Mesothelial cell of epicardium (in vitro differentiated cells): ENCODE measurements at regions not wholly inside any gene's neighbourhood (a gene's known extent, or its start where the extent isn't known, plus 50 kb on each side); places are given as distances from the start of the nearest gene placed in this dataset.

Experiments
- DNase-seq, 2 experiments: peaks; one replicate each; pipeline ENCODE4 v3.0.0; 2021; ENCODE audit warnings: low spot score in 2 of 2; ENCODE audit not compliant: unreplicated experiment in 2 of 2
- H3K27ac Mint-ChIP-seq: 2 replicates; pipeline ENCODE4 v1.8.0; 2021; ENCODE audit warnings: mixed read lengths
- H3K27me3 Mint-ChIP-seq: 2 replicates; pipeline ENCODE4 v1.8.0; 2021; ENCODE audit warnings: low read depth, mixed read lengths
- H3K36me3 Mint-ChIP-seq: 2 replicates; pipeline ENCODE4 v1.8.0; 2021; ENCODE audit warnings: mixed read lengths
- H3K4me1 Mint-ChIP-seq: 2 replicates; pipeline ENCODE4 v1.8.0; 2021; ENCODE audit warnings: mixed read lengths
- H3K4me3 Mint-ChIP-seq: 2 replicates; pipeline ENCODE4 v1.8.0; 2021; ENCODE audit warnings: mild to moderate bottlenecking, moderate library complexity, mixed read lengths
- H3K9me3 Mint-ChIP-seq: 2 replicates; pipeline ENCODE4 v1.8.0; 2021; ENCODE audit warnings: mixed read lengths
- TF ChIP-seq, protein P1 (sequence below): fragments of 200-600 bp; sonication (generic); IDR thresholded peaks from one replicate; pipeline ENCODE4 v1.5.0; 2021; ENCODE audit warnings: antibody characterized with exemption; ENCODE audit not compliant: unreplicated experiment

DNA sequence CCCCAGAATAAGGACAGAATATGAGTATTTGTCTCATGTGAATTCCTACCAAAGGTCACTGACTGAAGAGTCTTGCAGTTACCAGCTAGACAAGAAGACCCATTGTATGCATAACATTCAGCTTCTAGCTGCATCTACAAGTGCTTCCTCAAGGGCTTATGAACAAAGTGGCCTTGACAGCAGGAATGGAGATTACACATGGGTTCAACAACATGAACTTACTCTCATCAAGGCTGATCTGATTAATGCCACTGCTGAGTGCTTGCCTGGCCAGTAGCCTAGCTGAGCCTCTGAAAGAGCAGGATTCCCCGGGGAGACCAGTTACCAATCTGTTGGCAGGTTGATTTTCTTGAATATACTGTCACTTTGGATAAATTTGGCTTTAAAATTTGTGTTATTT lies 76.7 kb upstream of the CHD1 start:
- Mint-ChIP-seq H3K4me1 (peaks cover 1% of the 10 kb centered on the region), H3K27ac (no peak overlapping the region), H3K27me3 (no peaks in the 10 kb centered on the region), H3K9me3 (peaks cover 5% of the 10 kb centered on the region), H3K36me3 (no peaks in the 10 kb centered on the region), H3K4me3 (no peak overlapping the region)
- TF ChIP-seq, protein P1, sequence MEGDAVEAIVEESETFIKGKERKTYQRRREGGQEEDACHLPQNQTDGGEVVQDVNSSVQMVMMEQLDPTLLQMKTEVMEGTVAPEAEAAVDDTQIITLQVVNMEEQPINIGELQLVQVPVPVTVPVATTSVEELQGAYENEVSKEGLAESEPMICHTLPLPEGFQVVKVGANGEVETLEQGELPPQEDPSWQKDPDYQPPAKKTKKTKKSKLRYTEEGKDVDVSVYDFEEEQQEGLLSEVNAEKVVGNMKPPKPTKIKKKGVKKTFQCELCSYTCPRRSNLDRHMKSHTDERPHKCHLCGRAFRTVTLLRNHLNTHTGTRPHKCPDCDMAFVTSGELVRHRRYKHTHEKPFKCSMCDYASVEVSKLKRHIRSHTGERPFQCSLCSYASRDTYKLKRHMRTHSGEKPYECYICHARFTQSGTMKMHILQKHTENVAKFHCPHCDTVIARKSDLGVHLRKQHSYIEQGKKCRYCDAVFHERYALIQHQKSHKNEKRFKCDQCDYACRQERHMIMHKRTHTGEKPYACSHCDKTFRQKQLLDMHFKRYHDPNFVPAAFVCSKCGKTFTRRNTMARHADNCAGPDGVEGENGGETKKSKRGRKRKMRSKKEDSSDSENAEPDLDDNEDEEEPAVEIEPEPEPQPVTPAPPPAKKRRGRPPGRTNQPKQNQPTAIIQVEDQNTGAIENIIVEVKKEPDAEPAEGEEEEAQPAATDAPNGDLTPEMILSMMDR, result no peak
- no peak for DNase-seq

DNA sequence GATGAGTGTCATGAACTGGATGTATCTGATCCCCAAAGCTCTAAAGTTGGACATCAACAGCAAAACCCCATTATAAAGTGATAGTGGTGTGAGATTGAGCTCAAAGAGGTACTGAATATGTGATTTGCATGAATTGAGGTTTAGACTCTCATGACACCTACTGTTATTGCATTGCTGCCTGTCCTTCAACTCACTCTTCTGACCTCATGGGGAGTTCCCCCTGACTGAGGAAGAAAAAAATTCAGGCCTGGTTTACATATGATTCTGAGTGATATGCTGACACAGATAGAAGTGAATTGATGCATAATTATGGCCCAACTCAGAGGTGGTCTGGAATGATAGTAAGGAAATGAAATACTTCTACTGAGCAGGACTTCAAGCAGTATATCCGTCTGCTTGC lies 76.2 kb upstream of the CHD1 start:
- Mint-ChIP-seq H3K4me3 (no peak overlapping the region), H3K9me3 (peaks cover 5% of the 10 kb centered on the region), H3K27me3 (no peaks in the 10 kb centered on the region), H3K36me3 (no peaks in the 10 kb centered on the region), H3K4me1 (peaks cover 6% of the 10 kb centered on the region), H3K27ac (no peak overlapping the region)
- no peak for DNase-seq
- TF ChIP-seq, protein P1, result no peak

DNA sequence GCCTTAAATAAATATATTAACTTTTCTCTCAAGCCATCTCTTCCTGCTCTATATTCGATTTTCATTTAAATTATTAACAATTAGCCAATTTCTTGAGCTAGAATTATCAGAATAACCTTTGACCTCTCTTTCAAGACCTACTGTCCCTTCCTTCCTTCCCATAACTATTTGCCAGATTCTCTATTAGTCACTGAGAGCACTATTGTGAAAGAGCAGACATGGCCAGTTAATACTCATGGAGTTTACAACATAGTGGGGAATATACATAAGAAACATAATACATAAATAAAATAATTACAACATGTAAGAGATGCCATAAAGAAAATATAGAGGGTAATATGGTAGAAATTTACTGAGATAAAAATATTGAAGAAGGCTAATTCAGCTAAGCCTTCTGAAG lies 72.1 kb upstream of the CHD1 start:
- DNase-seq, result no peak
- Mint-ChIP-seq H3K27me3 (no peaks in the 10 kb centered on the region), H3K4me3 (no peak overlapping the region), H3K36me3 (no peaks in the 10 kb centered on the region), H3K4me1 (peaks cover 6% of the 10 kb centered on the region), H3K9me3 (peaks cover 5% of the 10 kb centered on the region), H3K27ac (no peak overlapping the region)
- TF ChIP-seq, protein P1, result no peak

DNA sequence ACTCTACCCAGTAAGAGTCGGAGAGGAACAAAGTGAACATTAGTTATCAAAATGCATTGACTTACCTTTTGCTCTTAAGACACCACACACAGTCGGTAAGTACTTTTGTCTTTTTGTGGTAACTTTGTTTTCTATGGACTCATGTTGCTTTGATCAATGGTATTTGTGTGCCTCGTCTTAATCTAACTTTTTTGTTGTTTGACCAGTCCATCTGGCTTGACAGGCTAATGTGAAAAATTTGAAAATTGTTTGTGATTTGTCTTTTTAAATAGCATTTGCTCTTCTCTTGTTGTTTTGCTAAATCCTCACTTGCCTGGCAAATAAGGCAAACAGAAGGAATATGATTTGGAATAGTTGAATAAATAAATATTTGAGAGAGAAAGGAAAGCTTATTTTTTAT lies 71.4 kb upstream of the CHD1 start:
- TF ChIP-seq, protein P1, result no peak
- Mint-ChIP-seq H3K27ac (no peak overlapping the region), H3K4me3 (no peak overlapping the region), H3K9me3 (peaks cover 5% of the 10 kb centered on the region), H3K27me3 (no peaks in the 10 kb centered on the region), H3K4me1 (peaks cover 6% of the 10 kb centered on the region), H3K36me3 (no peaks in the 10 kb centered on the region)
- DNase-seq, result no peak

DNA sequence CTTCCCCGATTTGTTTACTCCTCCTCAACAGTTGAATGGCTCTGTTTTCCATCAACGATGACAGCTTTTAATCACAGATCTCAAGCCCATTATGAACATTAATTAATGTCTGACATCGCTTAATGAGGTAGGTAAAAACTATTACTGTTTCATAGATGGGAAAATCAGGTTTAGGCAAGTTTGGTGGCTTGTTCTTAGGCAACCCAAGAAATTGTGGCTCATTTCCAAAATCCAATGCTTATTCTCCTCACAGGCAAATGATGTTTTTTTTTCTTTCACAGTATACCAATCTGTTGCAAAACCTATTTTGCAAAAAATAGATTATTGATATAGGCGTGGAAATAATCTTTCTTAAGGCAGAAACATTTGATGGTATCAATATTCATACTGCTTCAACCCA lies 70.8 kb upstream of the CHD1 start:
- no peaks in the 10 kb centered on the region for H3K27me3 Mint-ChIP-seq
- no peak overlapping the region for H3K27ac Mint-ChIP-seq
- no peak overlapping the region for H3K4me3 Mint-ChIP-seq
- H3K36me3 Mint-ChIP-seq, result no peaks in the 10 kb centered on the region
- TF ChIP-seq, protein P1, result no peak
- H3K9me3 Mint-ChIP-seq, result peaks cover 5% of the 10 kb centered on the region
- H3K4me1 Mint-ChIP-seq, result peaks cover 6% of the 10 kb centered on the region
- no peak for DNase-seq

DNA sequence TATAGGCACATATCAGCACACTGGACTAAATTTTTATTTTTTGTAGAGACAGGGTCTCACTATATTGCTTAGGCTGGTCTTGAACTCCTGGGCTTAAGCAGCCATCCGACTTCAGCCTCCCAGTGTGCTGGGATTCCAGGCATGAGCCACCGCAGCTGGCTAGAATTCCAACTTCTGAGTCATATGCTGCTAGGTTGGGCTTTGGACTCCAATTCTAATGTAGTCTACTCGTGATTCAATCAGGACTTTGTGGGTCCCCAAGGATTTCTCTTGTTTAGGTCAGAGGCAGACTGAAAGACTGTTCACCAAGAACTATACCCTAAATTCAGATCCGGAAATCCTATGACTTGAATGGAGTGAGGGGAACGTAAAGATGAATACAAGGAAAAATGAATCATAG lies 68.2 kb upstream of the CHD1 start:
- no peak for DNase-seq
- Mint-ChIP-seq H3K9me3 (no peaks in the 10 kb centered on the region), H3K4me1 (peaks cover 6% of the 10 kb centered on the region), H3K4me3 (no peak overlapping the region), H3K27ac (no peak overlapping the region), H3K36me3 (no peaks in the 10 kb centered on the region), H3K27me3 (no peaks in the 10 kb centered on the region)
- TF ChIP-seq, protein P1, result no peak
